ENCODE measurements at regions not wholly inside any gene's neighbourhood (a gene's known extent, or its start where the extent isn't known, plus 50 kb on each side); places are given as distances from the start of the nearest gene placed in this dataset.

- no peak overlapping the region for H4K91ac ChIP-seq (ENCODE audit: insufficient read depth, low read depth, low read length)
- no peak overlapping the region for H2BK120ac ChIP-seq (ENCODE audit: low read depth, low read length)
- no peak overlapping the region for H2BK20ac ChIP-seq (ENCODE audit: low read depth, low read length)
- H3K27ac ChIP-seq (ENCODE audit: insufficient read depth, low read length) = no peak overlapping the region
- no peak overlapping the region for H2AK9ac ChIP-seq (replicated peaks; ENCODE audit: low read depth, low read length, poor library complexity)
- no peaks in the 10 kb centered on the region for H3K4me1 ChIP-seq (ENCODE audit: control insufficient read depth, insufficient read depth, low read length)
- no peak overlapping the region for H3K56ac ChIP-seq (ENCODE audit: extremely low read depth, insufficient read depth, low read length)
- H3K9me1 ChIP-seq (ENCODE audit: insufficient read depth, low read length) = no peaks in the 10 kb centered on the region
- dilution Hi-C loops (cut with HindIII; ENCODE audit: low sequenced_read_pairs, unreplicated experiment) = no loop called here
- ChIA-PET POLR2A (ENCODE audit: unreplicated experiment) (no interaction called here), CTCF (no interaction called here)
- H3K9me3 ChIP-seq (ENCODE audit: control insufficient read depth, insufficient read depth, low read length) = no peaks in the 10 kb centered on the region; the same call in 1 of the 2 replicates
- H2AK5ac ChIP-seq (ENCODE audit: low read depth, low read length) = no peak overlapping the region
- H3K14ac ChIP-seq (replicated peaks; ENCODE audit: low read depth, low read length) = no peak overlapping the region
- intact Hi-C loops (cut with micrococcal nuclease) = no loop called here
- no peaks in the 10 kb centered on the region for H3K36me3 ChIP-seq (ENCODE audit: control insufficient read depth, insufficient read depth, low read length)
- H2BK5ac ChIP-seq (ENCODE audit: low read depth, low read length, poor library complexity, severe bottlenecking) = no peak overlapping the region
- H4K5ac ChIP-seq (ENCODE audit: low read depth, low read length) = no peak overlapping the region
- no peak overlapping the region for H3K4me2 ChIP-seq (ENCODE audit: low read depth, low read length)
- in situ Hi-C loops (cut with MboI; ENCODE audit: low sequenced_read_pairs) = no loop called here
- no peak overlapping the region for H2BK15ac ChIP-seq (ENCODE audit: low read depth, low read length)
- no peaks in the 10 kb centered on the region for H4K20me1 ChIP-seq (ENCODE audit: insufficient read depth, low read length)
- WGBS, 2 experiments (ENCODE audit: extremely low coverage in 2 of 2, insufficient read length in 1 of 2) = no CpG with 5 or more reads among the region's 2 CpGs
- H3K4ac ChIP-seq (ENCODE audit: low read depth, low read length) = no peak overlapping the region
- BruUV-seq (replicated peaks) = no TSS peak
- TF ChIP-seq NFE2L2 (IDR thresholded peaks at IDR 0.05; ENCODE audit: low read depth, low read length) (no peak), POLR2A (IDR thresholded peaks at IDR 0.05; ENCODE audit: low read depth, low read length) (no peak), RAD21 (IDR thresholded peaks at IDR 0.05; ENCODE audit: low read length) (no peak), CTCF (conservative IDR thresholded peaks at IDR 0.05; ENCODE audit: low read depth, low read length) (no peak), MAZ (IDR thresholded peaks at IDR 0.05; ENCODE audit: borderline replicate concordance, low read depth, low read length) (no peak), MAFK (IDR thresholded peaks at IDR 0.05; ENCODE audit: low read depth, low read length) (no peak), ELK1 (IDR thresholded peaks at IDR 0.05; ENCODE audit: borderline replicate concordance, low read depth, low read length) (no peak), MXI1 (IDR thresholded peaks at IDR 0.05; ENCODE audit: borderline replicate concordance, low read depth, low read length) (no peak), CHD1 (IDR thresholded peaks at IDR 0.05; ENCODE audit: low read depth, low read length) (no peak), RCOR1 (IDR thresholded peaks at IDR 0.05; ENCODE audit: insufficient replicate concordance, low read length) (no peak), USF2 (IDR thresholded peaks at IDR 0.05; ENCODE audit: low read depth, low read length) (no peak)
- H3K18ac ChIP-seq (ENCODE audit: low read depth, low read length) = no peak overlapping the region
- H3K27me3 ChIP-seq (ENCODE audit: control insufficient read depth, insufficient read depth, low read length) = no peaks in the 10 kb centered on the region
- no peak overlapping the region for H3K9ac ChIP-seq (ENCODE audit: low read depth, low read length)
- no peak overlapping the region for H3K4me3 ChIP-seq (ENCODE audit: insufficient read depth, low read depth, low read length)
- no peak overlapping the region for H3K23ac ChIP-seq (ENCODE audit: low read depth, low read length)
- H4K8ac ChIP-seq (ENCODE audit: low read depth in 2 of 2, low read length in 2 of 2) = no peak overlapping the region
- ATAC-seq (ENCODE audit: low read depth) (no peak), DNase-seq (no peak)
- H2AFZ ChIP-seq (replicated peaks; ENCODE audit: low read length, poor library complexity) = no peak overlapping the region
- no peaks in the 10 kb centered on the region for H3K79me1 ChIP-seq (ENCODE audit: low read depth in 1 of 2, low read length in 2 of 2)
Measured at GRCh38 chr13:103844471-103844870, 778.3 kb upstream of the SLC10A2 start.

All from IMR-90 (cell line).